CD4-positive, alpha-beta T cell treated with Interleukin-4 for 1 hour (primary cell): ENCODE measurements at regions not wholly inside any gene's neighbourhood (a gene's known extent, or its start where the extent isn't known, plus 50 kb on each side); places are given as distances from the start of the nearest gene placed in this dataset.
"Not testable (repeated sequence)": the region's sequence is repeated elsewhere in the genome, so short reads cannot be mapped to it uniquely, and the experiment has no call there.

Source experiments
- DNase-seq, 2 donors: peaks; one replicate each; pipeline ENCODE4 v3.0.0-alpha.2; 2020 to 2022

GRCh38 chr18:43751203-43751602 lies 473.9 kb upstream of the SYT4 start:
- no peak for DNase-seq

GRCh38 chr18:43751835-43752234 lies 474.5 kb upstream of the SYT4 start:
- no peak for DNase-seq

- no peak for DNase-seq
Observed at GRCh38 chr18:43757273-43757672, 480.0 kb upstream of the SYT4 start.

DNA sequence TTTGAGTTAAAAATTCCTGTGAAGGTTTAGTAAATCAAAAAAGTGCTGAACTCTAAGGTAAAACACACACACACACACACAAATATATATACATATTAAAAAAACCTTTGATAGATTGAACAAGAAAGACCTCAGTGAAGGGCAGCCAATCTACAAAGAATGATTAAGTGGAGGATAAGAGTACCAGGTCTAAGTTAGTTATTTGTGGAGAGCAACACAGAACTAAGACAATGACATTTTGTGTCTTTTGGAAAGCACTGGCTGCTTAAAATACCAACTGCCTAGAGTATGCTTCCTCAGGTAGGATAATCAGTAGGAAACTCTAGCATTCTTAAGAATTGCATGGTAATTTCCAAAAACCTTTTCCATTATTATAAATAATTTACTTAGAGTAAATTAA lies 481.4 kb upstream of the SYT4 start:
- DNase-seq: no peak

DNA sequence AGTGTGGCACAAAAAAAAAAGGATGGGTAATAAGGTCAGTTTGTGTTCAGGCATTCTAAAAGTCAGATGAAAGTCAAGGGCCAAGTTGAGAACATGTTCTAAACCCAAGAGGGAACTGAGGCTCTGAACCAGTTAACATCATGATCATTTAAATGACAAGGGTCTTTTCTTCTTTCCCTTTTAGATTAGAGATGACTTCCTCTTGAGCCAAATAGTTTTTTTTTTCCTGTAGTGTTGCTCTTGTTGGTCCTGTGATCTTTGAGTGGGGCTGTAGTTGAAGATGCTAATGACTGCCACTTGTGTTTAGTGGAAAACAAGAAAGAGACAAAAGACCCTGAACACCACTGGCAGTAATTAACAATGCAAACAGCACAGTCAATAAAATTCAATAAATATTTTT lies 482.7 kb upstream of the SYT4 start:
- DNase-seq: no peak

DNA sequence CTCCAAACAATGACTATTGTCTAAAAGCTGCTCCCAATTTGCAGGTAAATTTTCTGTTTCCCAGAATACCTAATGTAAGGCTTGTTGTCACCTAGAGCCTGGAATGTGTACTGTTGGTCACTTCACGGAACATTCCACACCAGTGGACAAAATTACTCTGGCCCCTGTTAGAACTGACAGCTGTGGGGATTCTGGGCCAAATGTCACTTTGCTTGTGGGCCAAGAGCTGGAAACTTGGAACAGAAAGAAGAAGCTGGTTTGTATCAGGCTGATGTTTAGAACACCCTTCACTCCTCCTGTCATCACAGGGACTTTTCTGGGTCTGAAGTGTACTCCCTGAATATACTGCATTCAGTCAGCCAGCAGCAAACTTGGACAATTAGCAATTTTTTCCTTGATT lies 495.6 kb upstream of the SYT4 start:
- DNase-seq: no peak

- DNase-seq: no peak
Observed at GRCh38 chr18:43774497-43774896, 497.2 kb upstream of the SYT4 start.

GRCh38 chr18:43775591-43775990 lies 498.3 kb upstream of the SYT4 start:
- DNase-seq: no peak

DNA sequence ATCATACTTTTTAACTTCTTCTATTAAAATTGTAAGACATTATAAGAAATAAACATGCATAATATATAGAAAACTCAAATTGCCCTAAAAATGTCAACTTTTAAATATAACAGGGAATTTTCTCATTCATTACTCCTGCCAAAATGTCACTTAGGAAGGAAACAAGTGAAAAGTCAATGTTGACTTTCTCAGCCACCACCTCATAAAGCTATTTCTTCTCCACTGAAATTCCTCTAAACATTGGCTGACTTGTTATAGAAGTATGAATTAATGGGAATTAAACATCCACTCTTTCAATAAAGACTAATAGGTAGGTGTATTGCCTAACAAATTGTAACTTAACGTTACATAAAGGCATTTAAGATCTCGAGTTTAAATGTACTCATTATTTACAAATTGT lies 499.7 kb upstream of the SYT4 start:
- DNase-seq: no peak

DNA sequence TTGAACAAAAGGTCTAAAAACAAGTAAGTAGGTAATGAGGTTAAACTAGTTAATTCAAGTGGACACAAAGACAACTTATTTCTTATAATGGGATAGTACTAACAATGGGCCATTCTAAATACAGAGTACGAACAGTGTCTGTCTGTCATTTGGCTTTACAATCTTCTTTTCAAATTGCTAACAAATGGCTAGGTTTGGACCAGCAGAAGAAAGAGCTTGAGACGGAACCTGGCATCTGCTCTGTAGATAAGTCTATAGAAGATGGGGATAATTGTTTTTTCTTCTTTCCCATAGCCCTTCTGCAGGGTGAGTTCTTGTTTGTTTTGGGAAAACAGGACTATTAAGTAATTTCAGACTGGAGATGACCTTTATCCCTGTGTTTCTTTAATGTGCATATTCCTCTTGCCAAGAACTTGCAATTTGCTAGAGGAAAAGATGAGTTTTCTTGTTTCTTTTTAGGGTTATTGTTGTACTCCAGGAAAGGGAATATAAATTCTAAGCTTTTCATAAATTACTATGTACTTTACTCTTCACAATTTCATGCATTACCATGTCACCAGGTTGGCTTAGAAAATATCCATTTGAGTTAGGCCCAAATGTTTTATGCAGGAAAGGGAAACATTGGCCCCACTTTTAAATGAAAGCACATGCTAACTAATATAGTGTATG lies 500.5 kb upstream of the SYT4 start:
- DNase-seq: no peak

DNA sequence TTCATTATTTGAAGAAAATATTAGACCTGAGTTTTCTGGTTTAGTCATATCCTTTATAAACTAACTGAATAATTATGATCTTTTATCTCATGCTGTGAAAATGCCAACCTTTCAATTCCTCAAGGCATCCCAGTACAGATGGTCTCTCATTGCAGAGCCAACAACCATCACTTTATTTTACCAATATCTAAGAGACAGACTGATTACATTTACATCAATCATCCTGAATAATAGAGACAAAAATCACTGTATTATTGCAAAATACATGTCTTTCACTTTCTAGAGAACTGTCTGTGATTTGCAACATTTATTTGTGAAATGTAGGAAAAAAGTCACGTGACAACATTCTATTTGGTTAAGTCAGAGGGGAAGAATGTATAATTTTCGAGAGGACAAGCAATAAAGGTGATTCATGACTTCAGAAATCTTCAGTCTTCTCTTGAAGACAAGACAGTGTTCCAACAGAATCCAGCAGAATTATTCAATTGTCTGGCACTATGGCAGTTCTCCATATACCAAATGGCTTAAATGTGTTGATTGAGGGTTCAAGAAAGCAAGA lies 503.6 kb upstream of the SYT4 start:
- DNase-seq: no peak

GRCh38 chr18:43785158-43785557 lies 507.9 kb upstream of the SYT4 start:
- no peak for DNase-seq

DNA sequence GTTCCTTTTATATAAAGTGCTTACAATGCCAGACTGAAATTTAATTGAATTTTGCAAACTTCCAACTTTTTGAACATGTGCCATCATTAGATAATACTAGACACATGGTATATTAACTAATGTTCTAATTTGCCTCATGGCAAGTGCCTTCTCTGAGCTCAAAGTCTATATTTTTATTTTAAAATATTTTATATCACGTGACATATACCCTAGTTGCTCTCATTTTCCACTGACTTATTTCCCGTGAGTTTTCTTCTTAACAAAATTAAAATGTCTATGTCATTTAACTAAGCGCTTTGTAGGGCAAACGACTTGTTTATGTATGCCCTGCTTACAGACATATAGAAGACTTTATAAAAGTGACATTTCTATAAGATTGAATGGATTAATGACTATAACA lies 509.6 kb upstream of the SYT4 start:
- DNase-seq: no peak

DNA sequence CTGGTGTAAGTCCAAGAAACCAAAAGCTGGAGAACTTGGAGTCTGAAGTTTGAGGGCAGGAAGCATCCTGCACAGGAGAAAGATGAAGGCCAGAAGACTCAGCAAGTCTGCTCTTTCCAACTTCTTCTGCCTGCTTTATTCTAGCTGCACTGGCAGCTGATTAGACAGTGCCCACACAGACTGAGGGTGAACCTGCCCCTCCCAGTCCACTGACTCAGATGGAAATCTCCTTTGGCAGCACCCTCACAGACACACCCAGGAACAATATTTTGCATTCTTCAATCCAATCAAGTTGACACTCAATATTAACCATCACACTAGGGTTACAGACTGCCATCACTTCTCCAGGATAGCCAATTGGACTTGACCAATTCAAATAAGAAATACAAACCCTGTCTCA lies 510.4 kb upstream of the SYT4 start:
- not testable (repeated sequence) for DNase-seq

GRCh38 chr18:43789234-43790000 lies 512.1 kb upstream of the SYT4 start:
- DNase-seq: no peak

DNA sequence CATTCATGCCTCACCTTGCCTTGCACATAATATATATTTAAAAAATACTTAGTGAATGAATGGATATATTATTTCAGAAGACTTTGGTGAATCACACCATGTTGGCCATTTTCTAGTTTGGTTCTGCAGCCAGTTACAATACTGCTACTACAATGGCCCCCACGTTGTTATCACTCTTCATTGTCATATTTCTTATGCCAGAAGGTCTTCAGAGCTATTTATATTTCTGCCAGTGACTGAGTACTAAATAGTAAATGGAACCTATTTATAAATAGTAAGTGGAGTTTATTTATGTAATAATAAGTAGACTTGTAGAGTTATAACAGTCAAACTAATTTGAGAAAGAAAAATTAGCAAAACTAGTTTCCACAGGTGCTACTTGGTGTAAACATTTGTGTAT lies 516.6 kb upstream of the SYT4 start:
- no peak for DNase-seq

- no peak for DNase-seq
Observed at GRCh38 chr18:43794363-43794762, 517.1 kb upstream of the SYT4 start.

DNA sequence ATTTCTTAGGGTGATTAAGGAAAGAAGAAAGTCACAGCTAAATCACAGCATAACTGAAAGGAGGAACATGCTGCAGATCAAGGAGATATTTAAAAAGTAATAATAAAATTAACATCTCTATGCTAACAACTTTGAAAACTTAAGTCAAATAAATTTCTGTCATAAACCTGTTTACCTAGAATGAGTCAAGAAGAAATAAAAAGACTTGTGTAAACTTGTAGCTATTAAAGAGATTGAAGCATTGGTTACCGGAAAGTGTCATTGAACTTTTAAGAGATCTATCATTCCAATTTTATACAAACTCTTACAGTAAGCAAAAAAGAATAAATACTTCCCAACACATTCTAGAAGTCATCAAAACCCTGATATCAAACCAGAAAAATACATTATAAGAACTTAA lies 520.1 kb upstream of the SYT4 start:
- no peak for DNase-seq

- DNase-seq: no peak
Observed at GRCh38 chr18:43800584-43800983, 523.3 kb upstream of the SYT4 start.

DNA sequence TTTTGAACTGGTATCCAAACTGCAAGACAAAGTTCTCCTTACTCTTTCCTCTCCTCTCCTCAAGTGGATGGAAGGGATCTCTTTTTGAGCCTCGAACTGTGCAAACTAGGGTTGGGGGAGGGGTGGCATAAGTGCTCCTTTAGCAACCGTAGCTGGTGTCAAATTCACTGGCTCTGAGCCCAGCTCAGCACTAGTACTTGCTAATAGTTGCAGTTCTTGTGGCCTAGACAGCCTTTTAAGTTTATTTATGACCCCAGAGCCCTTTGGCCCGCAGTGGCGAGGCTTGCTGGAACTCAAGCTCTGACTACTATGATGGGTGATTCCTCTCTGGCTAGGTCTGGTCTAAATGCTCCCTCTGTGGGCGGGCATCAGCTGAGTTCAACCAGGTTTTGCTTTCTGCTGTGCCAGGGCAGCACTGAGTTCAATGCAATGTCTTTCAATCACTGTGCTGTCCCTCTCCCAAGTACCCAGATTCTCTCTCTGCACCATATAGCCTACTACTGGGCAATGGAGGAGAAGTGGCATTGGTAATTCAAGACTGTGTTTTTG lies 528.4 kb upstream of the SYT4 start:
- no peak for DNase-seq

DNA sequence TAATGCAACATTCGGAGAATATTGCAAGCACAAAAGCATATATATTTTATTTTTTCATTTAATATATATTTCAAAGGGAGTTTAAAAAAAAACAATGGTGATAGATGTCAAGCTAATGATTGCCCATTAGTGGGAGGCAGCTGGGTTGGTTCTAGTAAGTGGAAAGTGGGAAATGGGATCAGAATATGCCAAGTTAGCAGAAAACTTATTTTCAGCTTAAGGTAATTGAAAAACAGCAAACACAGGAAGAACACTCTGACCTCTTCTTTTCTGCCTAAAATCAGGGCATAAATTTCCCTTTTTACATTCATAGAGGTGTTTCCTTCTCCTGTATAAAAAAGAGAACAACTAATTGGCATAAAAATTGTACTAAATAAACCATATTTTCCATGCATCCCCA lies 535.3 kb upstream of the SYT4 start:
- DNase-seq: no peak

- no peak for DNase-seq
Observed at GRCh38 chr18:43819397-43819796, 542.1 kb upstream of the SYT4 start.

DNA sequence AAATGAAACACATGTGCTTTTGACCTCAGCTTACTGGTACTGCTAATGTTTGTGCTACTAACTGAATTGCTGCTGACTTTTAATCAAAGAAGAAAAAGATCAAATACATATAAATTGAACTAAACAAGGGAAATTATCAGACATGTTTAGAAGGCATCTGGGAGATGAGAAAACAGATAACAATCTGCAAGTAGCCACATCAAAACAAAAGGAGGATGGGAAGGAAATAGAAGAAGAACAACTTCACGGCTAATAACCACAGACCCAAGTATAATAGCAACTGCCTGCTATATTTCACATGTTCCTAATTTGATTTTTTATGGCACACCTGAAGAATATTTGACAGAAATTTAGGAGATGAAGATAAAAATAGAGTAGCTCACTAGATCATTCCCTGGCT lies 542.6 kb upstream of the SYT4 start:
- DNase-seq: no peak

DNA sequence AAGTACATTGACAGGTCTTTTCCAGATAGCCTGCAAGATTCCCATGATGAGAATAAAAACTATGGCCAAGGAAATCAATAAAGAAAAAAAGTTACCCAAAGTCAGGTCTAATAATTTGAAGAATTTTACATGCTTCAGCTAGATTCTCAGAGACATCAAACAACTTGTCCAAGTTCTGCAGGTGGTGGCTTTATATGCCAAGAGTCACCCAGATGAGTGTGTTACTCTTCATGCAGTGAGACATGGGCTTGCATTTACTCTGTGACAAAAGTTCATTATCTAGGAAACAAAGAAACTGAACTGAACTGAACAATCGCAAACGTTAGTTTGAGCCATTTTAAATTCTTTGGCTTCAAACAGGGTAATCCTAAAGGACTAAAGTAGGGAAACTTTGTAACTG lies 548.5 kb upstream of the SYT4 start:
- DNase-seq: no peak
